Muscle of arm (tissue), 1 donor: ENCODE measurements at regions not wholly inside any gene's neighbourhood (a gene's known extent, or its start where the extent isn't known, plus 50 kb on each side); places are given as distances from the start of the nearest gene placed in this dataset.
"Not testable (repeated sequence)": the region's sequence is repeated elsewhere in the genome, so short reads cannot be mapped to it uniquely, and the experiment has no call there.

Experiments
- DNase-seq: peaks from one replicate; pipeline ENCODE4 v3.0.0-alpha.2; 2013

GRCh38 chr16:49940464-49941224 is 84.4 kb upstream of the CNEP1R1 start:
- DNase-seq: no peak

- DNase-seq: no peak
Measured at GRCh38 chr16:49944221-49944620, 80.8 kb upstream of the CNEP1R1 start.

GRCh38 chr16:49947907-49948678 is 76.9 kb upstream of the CNEP1R1 start:
- DNase-seq: no peak

- DNase-seq: no peak
Measured at GRCh38 chr16:49951574-49952195, 73.3 kb upstream of the CNEP1R1 start.

DNA sequence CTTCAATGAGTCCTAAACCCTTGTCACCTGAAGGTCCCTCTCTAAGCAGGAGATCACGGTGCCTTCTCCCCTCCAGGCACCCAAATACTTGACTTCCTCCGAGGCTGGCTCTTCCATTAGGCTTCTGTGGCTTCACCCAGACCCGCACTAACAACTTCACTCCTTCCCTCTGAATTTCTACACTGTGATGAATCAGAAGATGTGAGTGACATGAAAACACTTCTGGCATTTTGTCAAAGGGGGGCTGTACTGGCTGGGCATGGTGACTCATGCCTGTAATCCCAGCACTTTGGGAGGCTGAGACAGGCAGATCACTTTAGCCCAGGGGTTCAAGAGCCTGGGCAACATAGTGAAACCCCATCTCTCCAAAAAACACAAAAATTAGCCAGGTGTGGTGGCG is 72.6 kb upstream of the CNEP1R1 start:
- no peak for DNase-seq

- no peak for DNase-seq
Measured at GRCh38 chr16:49953090-49953489, 71.9 kb upstream of the CNEP1R1 start.

GRCh38 chr16:49955858-49956257 is 69.2 kb upstream of the CNEP1R1 start:
- no peak for DNase-seq

DNA sequence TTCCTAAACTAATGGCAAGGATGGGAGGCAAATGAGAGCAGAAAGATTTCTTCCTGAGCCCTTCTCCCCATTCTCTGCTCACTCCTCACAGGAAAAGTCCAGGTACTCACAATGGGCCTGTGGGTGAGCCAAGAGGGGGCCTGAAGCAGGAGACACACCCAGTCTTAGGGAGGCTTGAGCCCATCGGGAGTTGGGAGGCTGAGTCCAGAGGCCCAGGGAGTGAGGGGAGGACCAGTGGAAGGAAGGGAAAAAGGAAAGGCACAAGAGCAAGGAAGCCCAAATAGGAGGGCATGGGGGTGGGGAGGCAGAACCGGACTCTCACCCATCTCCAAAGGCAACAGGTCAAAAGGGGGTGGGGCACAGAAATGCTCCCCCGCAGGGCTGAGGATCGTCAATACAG is 68.1 kb upstream of the CNEP1R1 start:
- no peak for DNase-seq

GRCh38 chr16:49958448-49958847 is 66.6 kb upstream of the CNEP1R1 start:
- no peak for DNase-seq

DNA sequence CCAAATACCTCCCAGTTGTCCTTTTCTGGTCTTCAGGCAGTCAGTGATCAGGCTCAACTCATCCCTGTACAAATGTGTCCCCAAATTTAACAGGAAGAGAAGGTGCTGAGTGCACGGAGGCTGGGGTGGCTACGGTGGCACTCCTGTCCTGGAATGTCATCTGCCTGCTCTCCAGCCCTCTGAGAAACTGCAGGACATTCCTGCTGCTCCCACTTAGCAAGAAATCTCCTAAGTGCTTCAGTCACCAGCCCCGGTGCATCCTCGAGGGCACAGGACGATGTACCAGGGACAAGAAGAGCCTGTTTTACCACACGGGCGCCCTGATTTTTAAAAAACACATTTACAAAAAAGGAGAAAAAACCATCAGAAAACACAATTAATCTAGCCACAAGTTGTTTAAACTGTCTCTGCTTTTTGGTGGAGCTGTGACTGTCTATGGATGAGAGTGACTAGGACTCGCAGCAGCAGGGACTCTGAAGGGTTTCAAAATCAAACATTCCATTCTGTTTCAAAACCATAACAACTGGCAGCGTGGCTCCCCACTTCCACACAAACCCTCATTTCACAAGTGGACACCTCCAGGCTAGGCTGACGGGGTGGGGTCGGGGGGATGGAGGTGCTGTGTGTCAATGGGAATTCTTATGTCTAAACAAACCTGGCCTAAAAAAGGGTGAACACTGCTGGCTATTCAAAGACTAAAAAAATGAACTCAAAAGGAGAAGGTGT is 65.3 kb upstream of the CNEP1R1 start:
- no peak for DNase-seq

DNA sequence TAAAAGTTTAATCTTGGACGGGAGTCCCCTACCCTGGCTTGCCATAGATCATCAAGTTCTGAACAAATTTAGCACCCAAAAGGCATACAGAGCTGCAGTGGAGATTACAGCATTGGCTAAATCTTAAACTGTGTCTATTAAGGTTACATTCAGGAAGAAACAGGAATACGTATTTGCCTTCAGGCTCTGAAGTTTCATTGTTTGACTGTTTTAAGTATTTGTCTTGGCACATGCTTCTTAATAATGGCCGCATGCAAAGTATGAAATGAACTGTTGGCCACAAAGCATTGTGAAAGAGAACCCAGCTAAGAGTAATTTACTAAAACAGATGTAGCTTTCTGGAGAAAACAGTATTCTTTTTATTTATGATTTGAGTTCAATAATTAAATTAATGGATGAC is 63.9 kb upstream of the CNEP1R1 start:
- DNase-seq: no peak

GRCh38 chr16:49962566-49962965 is 62.5 kb upstream of the CNEP1R1 start:
- DNase-seq: not testable (repeated sequence)

GRCh38 chr16:49964316-49964715 is 60.7 kb upstream of the CNEP1R1 start:
- no peak for DNase-seq

GRCh38 chr16:49964973-49965372 is 60.1 kb upstream of the CNEP1R1 start:
- no peak for DNase-seq

DNA sequence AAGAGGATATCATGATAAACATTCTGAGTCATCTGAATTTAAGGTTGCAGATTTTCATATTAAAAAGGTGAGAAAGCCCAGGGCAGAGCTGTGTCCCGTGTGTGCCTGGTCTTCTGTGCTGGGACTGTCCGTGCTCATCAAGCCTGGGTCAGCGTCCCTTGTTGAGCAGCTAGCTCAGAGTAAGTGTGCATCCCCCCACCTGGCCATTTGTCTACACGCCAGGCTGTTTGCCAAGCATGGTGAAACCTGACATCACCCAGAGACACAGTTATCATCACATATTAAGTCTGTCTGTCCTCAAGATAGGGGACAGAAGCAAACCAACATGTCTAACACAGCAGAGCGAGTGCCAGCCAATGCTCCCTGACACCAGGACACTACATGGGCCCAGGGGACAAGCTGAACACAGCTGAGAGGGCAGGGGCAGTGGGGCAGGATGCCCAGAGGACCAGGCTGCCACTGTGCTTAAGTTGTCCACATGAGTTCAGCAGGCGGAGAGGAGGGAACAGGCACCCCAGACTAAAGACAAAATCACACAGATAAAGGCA is 57.9 kb upstream of the CNEP1R1 start:
- DNase-seq: no peak

- DNase-seq: no peak
Measured at GRCh38 chr16:49969091-49970030, 55.7 kb upstream of the CNEP1R1 start.

- DNase-seq: no peak
Measured at GRCh38 chr16:49970797-49971431, 54.1 kb upstream of the CNEP1R1 start.

- no peak for DNase-seq
Measured at GRCh38 chr16:49972280-49972679, 52.7 kb upstream of the CNEP1R1 start.

DNA sequence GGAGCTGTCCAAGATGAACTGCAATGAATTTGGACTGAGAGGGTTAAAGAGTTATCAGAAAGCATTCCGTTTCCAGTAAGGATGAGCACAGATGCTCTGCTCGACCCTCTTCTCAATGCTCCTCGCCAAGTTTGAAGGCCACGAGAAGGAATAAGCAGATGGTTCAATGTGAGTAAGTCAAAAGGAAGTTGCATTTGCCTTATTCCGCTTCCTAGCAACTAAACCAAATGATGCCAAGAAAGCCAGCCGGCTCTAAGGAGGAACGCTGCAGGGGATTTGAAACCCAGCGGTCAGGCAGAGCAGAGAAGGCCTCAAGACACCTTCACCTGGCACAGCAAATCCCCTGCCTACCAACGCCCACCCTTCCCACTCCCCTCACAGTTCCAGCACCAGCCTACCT is 52.1 kb upstream of the CNEP1R1 start:
- no peak for DNase-seq
